ENCODE measurements at regions not wholly inside any gene's neighbourhood (a gene's known extent, or its start where the extent isn't known, plus 50 kb on each side); places are given as distances from the start of the nearest gene placed in this dataset.
"Not testable (repeated sequence)": the region's sequence is repeated elsewhere in the genome, so short reads cannot be mapped to it uniquely, and the experiment has no call there.

DNA sequence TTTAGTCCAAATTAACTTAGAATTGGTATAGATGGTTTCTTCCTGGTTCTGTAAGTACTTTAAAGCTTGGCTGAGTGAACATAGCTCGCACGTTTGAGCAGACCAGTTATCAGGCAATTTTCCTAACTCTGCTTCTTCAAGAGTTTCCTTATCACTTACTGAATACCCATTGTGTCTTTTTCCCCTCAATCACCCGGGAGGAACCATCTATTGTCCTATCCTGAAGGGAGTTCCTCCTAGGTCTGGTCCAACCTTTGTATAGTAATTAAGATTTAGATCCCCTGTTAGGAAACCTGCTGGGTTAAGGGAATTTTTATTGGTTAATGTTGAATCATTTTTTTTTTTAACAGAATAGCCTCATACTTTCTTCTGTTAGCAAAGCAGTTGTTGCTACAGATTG lies 1215.0 kb upstream of the ATXN8OS start:
- not testable (repeated sequence) for H3K14ac ChIP-seq (ENCODE audit: low read length); H2BK5ac ChIP-seq (ENCODE audit: low read length); H3K9ac ChIP-seq (ENCODE audit: low read depth, low read length, poor library complexity); H3K23ac ChIP-seq (ENCODE audit: low read depth, low read length, poor library complexity); H3K27me3 ChIP-seq (ENCODE audit: control insufficient read depth in 3 of 3, insufficient read depth in 3 of 3, low read depth in 1 of 3, low read length in 3 of 3); H3K9me3 ChIP-seq (replicated peaks in 1 of 2; ENCODE audit: control insufficient read depth in 2 of 2, insufficient read depth in 1 of 2, low read depth in 1 of 2, low read length in 2 of 2); H2BK12ac ChIP-seq (ENCODE audit: low read length); H3K18ac ChIP-seq (ENCODE audit: low read length); H2BK120ac ChIP-seq (ENCODE audit: low read depth, low read length); H3K79me1 ChIP-seq (ENCODE audit: low read depth, low read length); H3K27ac ChIP-seq (replicated peaks; ENCODE audit: low read length); H2BK15ac ChIP-seq (ENCODE audit: low read length); H3K36me3 ChIP-seq (replicated peaks in 1 of 2; ENCODE audit: control insufficient read depth in 2 of 2, insufficient read depth in 2 of 2, low read length in 2 of 2); H4K91ac ChIP-seq (ENCODE audit: low read depth, low read length, poor library complexity); H3K4me3 ChIP-seq (ENCODE audit: low read length in 2 of 2); H3K4me1 ChIP-seq (ENCODE audit: control insufficient read depth in 2 of 2, insufficient read depth in 1 of 2, low read depth in 1 of 2, low read length in 2 of 2); H3K4me2 ChIP-seq (ENCODE audit: insufficient read depth, low read length, poor library complexity, severe bottlenecking); H2AK5ac ChIP-seq (ENCODE audit: low read depth, low read length); H3K4ac ChIP-seq (ENCODE audit: low read length); DNase-seq (ENCODE audit: low spot score); H4K8ac ChIP-seq (ENCODE audit: low read depth, low read length)
- H2AFZ ChIP-seq (ENCODE audit: low read length) = peak overlapping the region; percentile 22
- WGBS, 2 donors (ENCODE audit: extremely low coverage in 2 of 2, insufficient read length in 2 of 2, insufficient replicate concordance in 1 of 2) = no CpG with 5 or more reads among the region's 3 CpGs

- H4K8ac ChIP-seq (ENCODE audit: low read depth, low read length); H3K27ac ChIP-seq (replicated peaks; ENCODE audit: low read length); H3K9me3 ChIP-seq (replicated peaks in 1 of 2; ENCODE audit: control insufficient read depth in 2 of 2, insufficient read depth in 1 of 2, low read depth in 1 of 2, low read length in 2 of 2); H3K23ac ChIP-seq (ENCODE audit: low read depth, low read length, poor library complexity); H3K4ac ChIP-seq (ENCODE audit: low read length); H3K4me2 ChIP-seq (ENCODE audit: insufficient read depth, low read length, poor library complexity, severe bottlenecking); H3K36me3 ChIP-seq (replicated peaks in 1 of 2; ENCODE audit: control insufficient read depth in 2 of 2, insufficient read depth in 2 of 2, low read length in 2 of 2); H4K91ac ChIP-seq (ENCODE audit: low read depth, low read length, poor library complexity); H2BK5ac ChIP-seq (ENCODE audit: low read length); H2BK120ac ChIP-seq (ENCODE audit: low read depth, low read length); H3K4me1 ChIP-seq (ENCODE audit: control insufficient read depth in 2 of 2, insufficient read depth in 1 of 2, low read depth in 1 of 2, low read length in 2 of 2); H2AK5ac ChIP-seq (ENCODE audit: low read depth, low read length); H2BK15ac ChIP-seq (ENCODE audit: low read length); DNase-seq (ENCODE audit: low spot score); H2BK12ac ChIP-seq (ENCODE audit: low read length); H3K9ac ChIP-seq (ENCODE audit: low read depth, low read length, poor library complexity); H3K4me3 ChIP-seq (ENCODE audit: low read length in 2 of 2); H3K27me3 ChIP-seq (ENCODE audit: control insufficient read depth in 3 of 3, insufficient read depth in 3 of 3, low read depth in 1 of 3, low read length in 3 of 3); H3K79me1 ChIP-seq (ENCODE audit: low read depth, low read length); H3K14ac ChIP-seq (ENCODE audit: low read length): not testable (repeated sequence)
- peak overlapping the region; percentile 29 for H2AFZ ChIP-seq (ENCODE audit: low read length)
- peak overlapping the region; percentile 11 for H3K18ac ChIP-seq (ENCODE audit: low read length)
- no CpG with 5 or more reads among the region's 7 CpGs for WGBS, 2 donors (ENCODE audit: extremely low coverage in 2 of 2, insufficient read length in 2 of 2, insufficient replicate concordance in 1 of 2)
Observed at GRCh38 chr13:68890101-68890500, 1217.5 kb upstream of the ATXN8OS start.

- H3K27ac ChIP-seq (replicated peaks; ENCODE audit: low read length) = no peak overlapping the region
- no peak overlapping the region for H4K91ac ChIP-seq (ENCODE audit: low read depth, low read length, poor library complexity)
- no peak overlapping the region for H2AK5ac ChIP-seq (ENCODE audit: low read depth, low read length)
- no peak overlapping the region for H3K23ac ChIP-seq (ENCODE audit: low read depth, low read length, poor library complexity)
- no peak overlapping the region for H3K14ac ChIP-seq (ENCODE audit: low read length)
- no peak overlapping the region for H3K9ac ChIP-seq (ENCODE audit: low read depth, low read length, poor library complexity)
- no peak overlapping the region for H2AFZ ChIP-seq (ENCODE audit: low read length)
- H3K27me3 ChIP-seq (ENCODE audit: control insufficient read depth in 3 of 3, insufficient read depth in 3 of 3, low read depth in 1 of 3, low read length in 3 of 3) = no peaks in the 10 kb centered on the region
- no peak overlapping the region for H2BK120ac ChIP-seq (ENCODE audit: low read depth, low read length)
- no peak overlapping the region for H3K4me2 ChIP-seq (ENCODE audit: insufficient read depth, low read length, poor library complexity, severe bottlenecking)
- DNase-seq (ENCODE audit: low spot score) = no peak
- no peaks in the 10 kb centered on the region for H3K36me3 ChIP-seq (replicated peaks in 1 of 2; ENCODE audit: control insufficient read depth in 2 of 2, insufficient read depth in 2 of 2, low read length in 2 of 2)
- peaks cover 1 to 8% of the 10 kb centered on the region in 2 donors for H3K4me1 ChIP-seq (ENCODE audit: control insufficient read depth in 2 of 2, insufficient read depth in 1 of 2, low read depth in 1 of 2, low read length in 2 of 2)
- no peaks in the 10 kb centered on the region for H3K9me3 ChIP-seq (replicated peaks in 1 of 2; ENCODE audit: control insufficient read depth in 2 of 2, insufficient read depth in 1 of 2, low read depth in 1 of 2, low read length in 2 of 2)
- no peak overlapping the region for H3K4ac ChIP-seq (ENCODE audit: low read length)
- no CpG with 5 or more reads among the region's 4 CpGs for WGBS, 2 donors (ENCODE audit: extremely low coverage in 2 of 2, insufficient read length in 2 of 2, insufficient replicate concordance in 1 of 2)
- no peak overlapping the region for H2BK5ac ChIP-seq (ENCODE audit: low read length)
- no peak overlapping the region for H2BK12ac ChIP-seq (ENCODE audit: low read length)
- H4K8ac ChIP-seq (ENCODE audit: low read depth, low read length) = no peak overlapping the region
- H3K4me3 ChIP-seq (ENCODE audit: low read length in 2 of 2) = no peak overlapping the region
- H3K18ac ChIP-seq (ENCODE audit: low read length) = no peak overlapping the region
- H2BK15ac ChIP-seq (ENCODE audit: low read length) = no peak overlapping the region
- H3K79me1 ChIP-seq (ENCODE audit: low read depth, low read length) = no peaks in the 10 kb centered on the region
Observed at GRCh38 chr13:68888832-68889231, 1218.8 kb upstream of the ATXN8OS start.

- Histone ChIP-seq H3K79me1 (ENCODE audit: low read depth, low read length) (no peaks in the 10 kb centered on the region), H3K18ac (ENCODE audit: low read length) (no peak overlapping the region), H3K14ac (ENCODE audit: low read length) (no peak overlapping the region), H2BK120ac (ENCODE audit: low read depth, low read length) (no peak overlapping the region), H2BK12ac (ENCODE audit: low read length) (no peak overlapping the region), H2BK15ac (ENCODE audit: low read length) (no peak overlapping the region), H3K4ac (ENCODE audit: low read length) (no peak overlapping the region), H3K9ac (ENCODE audit: low read depth, low read length, poor library complexity) (no peak overlapping the region), H3K4me1 (ENCODE audit: control insufficient read depth in 2 of 2, insufficient read depth in 1 of 2, low read depth in 1 of 2, low read length in 2 of 2) (no peaks in the 10 kb centered on the region), H3K9me3 (replicated peaks in 1 of 2; ENCODE audit: control insufficient read depth in 2 of 2, insufficient read depth in 1 of 2, low read depth in 1 of 2, low read length in 2 of 2) (no peaks in the 10 kb centered on the region), H3K27me3 (ENCODE audit: control insufficient read depth in 3 of 3, insufficient read depth in 3 of 3, low read depth in 1 of 3, low read length in 3 of 3) (no peaks in the 10 kb centered on the region), H3K23ac (ENCODE audit: low read depth, low read length, poor library complexity) (no peak overlapping the region), H3K4me3 (ENCODE audit: low read length in 2 of 2) (no peak overlapping the region), H3K4me2 (ENCODE audit: insufficient read depth, low read length, poor library complexity, severe bottlenecking) (no peak overlapping the region), H3K27ac (replicated peaks; ENCODE audit: low read length) (no peak overlapping the region), H4K91ac (ENCODE audit: low read depth, low read length, poor library complexity) (no peak overlapping the region), H2AFZ (ENCODE audit: low read length) (no peak overlapping the region), H4K8ac (ENCODE audit: low read depth, low read length) (no peak overlapping the region), H2AK5ac (ENCODE audit: low read depth, low read length) (no peak overlapping the region), H3K36me3 (replicated peaks in 1 of 2; ENCODE audit: control insufficient read depth in 2 of 2, insufficient read depth in 2 of 2, low read length in 2 of 2) (no peaks in the 10 kb centered on the region), H2BK5ac (ENCODE audit: low read length) (no peak overlapping the region)
- no peak for DNase-seq (ENCODE audit: low spot score)
- no CpG with 5 or more reads among the region's 2 CpGs for WGBS, 2 donors (ENCODE audit: extremely low coverage in 2 of 2, insufficient read length in 2 of 2, insufficient replicate concordance in 1 of 2)
Observed at GRCh38 chr13:68872338-68872737, 1235.3 kb upstream of the ATXN8OS start.
